Effector memory CD4-positive, alpha-beta T cell (primary cell): ENCODE measurements at regions not wholly inside any gene's neighbourhood (a gene's known extent, or its start where the extent isn't known, plus 50 kb on each side); places are given as distances from the start of the nearest gene placed in this dataset.
"Not testable (repeated sequence)": the region's sequence is repeated elsewhere in the genome, so short reads cannot be mapped to it uniquely, and the experiment has no call there.

Experiments used
- DNase-seq, 3 donors: peaks; one replicate each; pipeline ENCODE4 v3.0.0-alpha.2; 2020
- H3K27ac ChIP-seq: 2 replicates; pipeline ENCODE4 v1.7.0; 2013; ENCODE audit warnings: mild to moderate bottlenecking, low read length, moderate library complexity; ENCODE audit not compliant: insufficient read depth, poor library complexity, severe bottlenecking
- H3K27me3 ChIP-seq: replicated peaks from 2 replicates; pipeline ENCODE4 v1.7.0; 2013; ENCODE audit warnings: mild to moderate bottlenecking, low read length; ENCODE audit not compliant: insufficient read depth, control insufficient read depth, poor library complexity, severe bottlenecking
- H3K36me3 ChIP-seq: 2 replicates; pipeline ENCODE4 v1.7.0; 2013; ENCODE audit warnings: mild to moderate bottlenecking, low read length, moderate library complexity; ENCODE audit not compliant: control insufficient read depth, insufficient read depth
- H3K4me1 ChIP-seq: 2 replicates; pipeline ENCODE4 v1.7.0; 2013; ENCODE audit warnings: low read length, mild to moderate bottlenecking; ENCODE audit not compliant: control insufficient read depth, insufficient read depth, poor library complexity, severe bottlenecking
- H3K4me3 ChIP-seq: 2 replicates; pipeline ENCODE4 v1.7.0; 2013; ENCODE audit warnings: low read length, low read depth, mild to moderate bottlenecking; ENCODE audit not compliant: insufficient read depth, poor library complexity, severe bottlenecking
- H3K9me3 ChIP-seq: 2 replicates; pipeline ENCODE4 v1.7.0; 2013; ENCODE audit warnings: mild to moderate bottlenecking, low read length, moderate library complexity; ENCODE audit not compliant: control insufficient read depth

DNA sequence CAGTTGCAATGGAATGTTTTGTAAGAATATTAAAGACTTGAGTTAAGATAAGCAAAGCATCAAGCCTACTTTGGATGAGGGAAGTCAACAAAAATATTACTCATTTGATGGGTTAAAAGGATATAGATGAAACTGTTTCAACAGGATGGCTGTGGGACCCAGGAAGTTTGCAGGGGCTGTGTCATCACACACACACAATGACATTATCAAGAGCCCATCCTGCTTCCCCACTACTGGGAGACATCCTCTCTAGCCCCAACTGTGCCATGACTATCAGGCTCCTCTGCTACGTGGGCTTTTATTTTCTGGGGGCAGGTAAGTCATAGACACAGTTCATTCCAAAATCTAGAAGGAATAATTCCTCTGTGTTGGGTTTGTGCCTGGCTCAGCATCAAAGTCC lies 78.8 kb upstream of the PRSS1 start:
- Histone ChIP-seq H3K27me3 (no peaks in the 10 kb centered on the region), H3K4me3 (no peak overlapping the region), H3K36me3 (no peaks in the 10 kb centered on the region), H3K27ac (no peak overlapping the region), H3K9me3 (no peaks in the 10 kb centered on the region), H3K4me1 (no peaks in the 10 kb centered on the region)
- no peak for DNase-seq

DNA sequence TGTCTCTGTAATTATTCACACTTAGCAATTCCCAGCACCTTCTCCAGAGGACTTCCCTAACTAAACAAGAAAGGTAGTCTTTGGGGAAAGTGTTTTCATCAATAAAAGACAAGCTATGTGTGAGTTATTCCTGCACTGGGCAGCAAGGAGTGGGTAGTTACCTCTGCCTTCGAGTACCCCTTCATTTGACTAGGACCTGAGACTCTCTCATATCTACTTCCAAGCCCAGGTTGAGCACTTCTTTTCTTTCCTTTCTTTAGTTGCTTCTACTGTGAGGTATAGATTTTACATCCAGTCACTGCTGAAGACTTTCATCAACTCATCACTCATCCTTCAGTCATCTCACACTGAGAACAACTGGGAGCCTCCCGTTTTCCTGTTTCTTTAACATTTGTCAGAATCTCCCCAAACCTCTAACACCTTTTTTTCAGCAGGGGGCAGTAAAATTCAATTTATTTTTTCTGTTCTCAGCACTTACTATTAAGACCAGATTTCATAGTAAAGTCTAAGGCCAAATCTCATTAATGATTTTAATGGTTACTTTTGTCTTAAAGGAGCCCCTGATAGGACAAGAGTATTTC lies 80.1 kb upstream of the PRSS1 start:
- Histone ChIP-seq H3K36me3 (no peaks in the 10 kb centered on the region), H3K9me3 (no peaks in the 10 kb centered on the region), H3K27ac (no peak overlapping the region), H3K4me3 (no peak overlapping the region), H3K4me1 (no peaks in the 10 kb centered on the region), H3K27me3 (no peaks in the 10 kb centered on the region)
- DNase-seq = no peak

DNA sequence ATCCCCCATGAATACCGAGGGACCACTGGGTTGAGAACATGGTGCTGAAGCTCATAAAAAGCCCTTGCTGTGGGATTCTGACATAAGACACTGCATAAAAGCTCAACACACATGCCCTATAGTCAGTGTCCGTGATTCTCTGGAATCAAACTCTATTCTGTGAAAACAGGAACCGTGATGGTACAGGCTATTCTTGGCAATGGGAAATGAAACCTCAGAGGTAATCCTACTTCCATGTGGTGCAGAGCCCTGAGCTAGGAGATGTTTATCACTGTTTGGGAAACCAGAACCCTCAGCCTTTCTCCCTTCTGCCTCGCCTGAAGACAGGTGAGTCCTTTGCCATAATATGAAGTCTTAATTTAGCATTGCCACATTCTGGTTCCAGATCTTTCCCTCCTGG lies 80.8 kb upstream of the PRSS1 start:
- Histone ChIP-seq H3K9me3 (no peaks in the 10 kb centered on the region), H3K4me3 (no peak overlapping the region), H3K27ac (no peak overlapping the region), H3K27me3 (no peaks in the 10 kb centered on the region), H3K4me1 (no peaks in the 10 kb centered on the region), H3K36me3 (no peaks in the 10 kb centered on the region)
- DNase-seq = no peak

DNA sequence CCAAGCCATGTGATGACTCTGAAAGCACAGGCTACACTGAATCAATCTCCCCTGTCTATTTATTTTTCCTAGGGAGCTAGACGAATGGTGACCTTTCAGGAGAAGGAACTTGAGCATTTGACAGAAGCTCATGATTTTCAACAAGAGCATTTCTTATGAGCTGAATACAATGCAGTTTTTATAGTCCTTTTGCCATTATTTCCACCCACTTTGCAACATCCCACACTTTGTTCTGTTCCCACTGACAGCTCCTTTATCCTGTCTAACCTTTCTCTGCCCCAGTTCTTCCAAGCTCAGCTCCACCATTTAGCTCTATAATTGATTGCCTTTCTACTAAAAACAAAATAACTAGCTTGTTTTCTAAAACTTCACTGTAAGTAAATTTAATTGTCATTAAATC lies 91.9 kb upstream of the PRSS1 start:
- H3K4me1 ChIP-seq = no peaks in the 10 kb centered on the region
- H3K9me3 ChIP-seq = no peaks in the 10 kb centered on the region
- H3K4me3 ChIP-seq = no peak overlapping the region
- H3K27me3 ChIP-seq = no peaks in the 10 kb centered on the region
- no peak for DNase-seq
- H3K36me3 ChIP-seq = no peaks in the 10 kb centered on the region
- no peak overlapping the region for H3K27ac ChIP-seq

DNA sequence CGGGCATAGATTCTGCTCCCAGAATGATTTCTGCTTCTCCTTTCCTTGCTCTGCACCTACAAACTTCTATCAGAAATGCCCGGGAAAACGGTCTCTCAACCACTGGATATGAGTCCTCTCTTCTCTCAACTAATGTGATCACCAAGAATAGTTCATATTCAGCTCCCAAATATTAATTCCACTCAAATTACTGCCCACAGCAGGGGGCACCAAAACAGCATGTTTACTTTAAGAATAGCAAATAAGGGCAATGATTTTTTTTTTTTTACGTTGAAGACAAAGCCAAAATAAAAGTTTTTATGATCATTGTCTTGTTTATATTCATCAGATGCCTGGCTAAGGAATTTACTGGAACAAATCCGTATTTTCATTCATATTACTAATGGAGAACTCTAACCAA lies 94.9 kb upstream of the PRSS1 start:
- Histone ChIP-seq H3K36me3 (no peaks in the 10 kb centered on the region), H3K9me3 (no peaks in the 10 kb centered on the region), H3K27me3 (no peaks in the 10 kb centered on the region), H3K4me1 (no peaks in the 10 kb centered on the region), H3K27ac (no peak overlapping the region), H3K4me3 (no peak overlapping the region)
- DNase-seq = no peak

DNA sequence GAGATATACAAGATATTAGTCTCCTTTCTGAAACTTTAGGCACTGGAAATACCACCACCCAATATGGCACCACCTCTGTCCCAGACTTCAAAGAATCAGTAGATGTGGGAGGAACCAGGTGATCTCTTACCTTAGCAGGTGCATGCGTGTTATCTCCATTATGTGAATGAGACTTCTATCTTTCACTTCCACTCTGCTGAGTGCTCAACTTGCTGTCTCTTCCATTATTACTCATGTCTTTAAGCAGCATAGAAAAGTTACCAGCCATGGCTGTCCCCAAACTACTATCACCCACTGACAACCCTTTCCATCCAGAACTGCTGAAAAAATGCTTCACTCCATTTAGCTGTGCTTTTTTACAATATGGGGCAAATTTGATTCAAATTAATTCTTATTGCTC lies 101.5 kb upstream of the PRSS1 start:
- no peak for DNase-seq
- Histone ChIP-seq H3K9me3 (no peaks in the 10 kb centered on the region), H3K27ac (no peak overlapping the region), H3K4me1 (no peaks in the 10 kb centered on the region), H3K4me3 (no peak overlapping the region), H3K27me3 (no peaks in the 10 kb centered on the region), H3K36me3 (no peaks in the 10 kb centered on the region)

DNA sequence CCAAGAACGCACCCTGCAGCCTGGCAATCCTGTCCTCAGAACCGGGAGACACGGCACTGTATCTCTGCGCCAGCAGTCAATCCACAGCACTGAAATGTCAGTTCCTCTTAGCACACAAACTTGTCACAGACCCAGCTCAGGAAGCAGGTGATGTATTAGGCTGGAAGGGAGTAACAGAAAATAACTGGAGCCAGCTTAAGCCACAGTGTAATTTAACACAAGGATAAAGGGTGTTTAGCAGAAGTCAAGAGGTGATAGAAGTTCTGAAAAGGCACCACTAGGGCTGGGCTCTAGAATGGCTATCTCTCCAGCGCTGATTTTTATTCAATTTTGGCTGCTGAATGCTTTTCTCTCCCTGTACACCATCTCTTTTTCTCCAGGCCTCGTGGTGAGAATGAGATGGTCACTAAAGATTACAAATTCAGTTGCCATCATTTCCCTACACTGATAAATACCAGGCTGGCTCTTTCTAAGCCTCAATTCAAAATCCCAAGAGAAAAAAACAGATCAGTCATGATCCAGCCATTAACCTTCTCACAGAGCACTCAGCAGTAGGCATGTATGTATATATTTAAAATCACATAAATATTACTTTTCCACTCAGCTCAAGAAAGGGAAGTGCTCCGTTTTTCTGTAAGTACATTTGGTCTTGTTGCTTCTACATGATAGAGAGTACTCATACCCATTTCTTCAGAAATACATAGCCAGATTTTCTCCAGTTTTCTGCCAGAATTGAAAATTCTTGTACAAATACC lies 102.7 kb upstream of the PRSS1 start:
- no peak overlapping the region for H3K27ac ChIP-seq
- no peaks in the 10 kb centered on the region for H3K36me3 ChIP-seq
- H3K9me3 ChIP-seq = no peaks in the 10 kb centered on the region
- no peaks in the 10 kb centered on the region for H3K4me1 ChIP-seq
- no peak overlapping the region for H3K4me3 ChIP-seq
- H3K27me3 ChIP-seq = no peaks in the 10 kb centered on the region
- DNase-seq = no peak

DNA sequence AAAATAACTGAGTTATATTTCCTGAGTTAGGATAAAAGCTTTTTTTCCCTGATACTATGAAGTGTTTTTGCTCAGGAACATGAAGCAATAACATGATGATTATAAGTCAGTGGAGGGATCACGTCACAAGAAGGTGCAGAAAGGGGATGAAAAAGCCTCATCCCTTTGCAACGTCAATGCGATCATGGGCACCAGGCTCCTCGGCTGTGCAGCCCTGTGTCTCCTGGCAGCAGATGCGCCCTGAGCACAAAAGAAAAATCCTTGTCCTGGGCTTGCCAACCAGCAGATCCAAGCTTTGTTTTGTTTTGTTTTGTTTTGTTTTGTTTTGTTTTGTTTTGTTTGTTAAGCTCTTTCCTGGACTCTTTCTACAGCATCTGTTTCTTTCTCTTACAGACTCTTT lies 103.5 kb upstream of the PRSS1 start:
- no peaks in the 10 kb centered on the region for H3K27me3 ChIP-seq
- no peak overlapping the region for H3K4me3 ChIP-seq
- H3K36me3 ChIP-seq = no peaks in the 10 kb centered on the region
- no peak for DNase-seq
- H3K4me1 ChIP-seq = no peaks in the 10 kb centered on the region
- H3K27ac ChIP-seq = no peak overlapping the region
- H3K9me3 ChIP-seq = no peaks in the 10 kb centered on the region

DNA sequence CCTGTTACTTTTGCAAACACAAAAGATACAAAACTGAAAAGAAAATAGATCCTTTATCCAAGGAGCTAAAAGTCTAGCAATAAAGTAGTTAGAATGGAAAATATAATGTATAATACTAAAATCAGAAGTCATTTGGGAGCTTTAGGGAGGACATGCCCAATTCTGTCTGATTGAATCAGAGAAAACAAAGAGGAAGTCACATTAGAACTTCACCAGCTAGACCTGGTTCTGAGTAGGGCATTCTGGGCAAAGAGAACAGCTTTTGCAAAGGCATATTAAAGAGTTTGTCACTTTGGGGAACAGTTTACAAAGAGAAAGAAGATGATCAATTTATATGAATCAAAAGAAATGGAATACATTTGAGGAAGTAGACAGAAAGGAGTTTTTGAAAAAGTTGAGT lies 107.0 kb upstream of the PRSS1 start:
- Histone ChIP-seq H3K9me3 (no peaks in the 10 kb centered on the region), H3K27me3 (no peaks in the 10 kb centered on the region), H3K4me1 (no peaks in the 10 kb centered on the region), H3K27ac (no peak overlapping the region), H3K4me3 (no peak overlapping the region), H3K36me3 (no peaks in the 10 kb centered on the region)
- no peak for DNase-seq

DNA sequence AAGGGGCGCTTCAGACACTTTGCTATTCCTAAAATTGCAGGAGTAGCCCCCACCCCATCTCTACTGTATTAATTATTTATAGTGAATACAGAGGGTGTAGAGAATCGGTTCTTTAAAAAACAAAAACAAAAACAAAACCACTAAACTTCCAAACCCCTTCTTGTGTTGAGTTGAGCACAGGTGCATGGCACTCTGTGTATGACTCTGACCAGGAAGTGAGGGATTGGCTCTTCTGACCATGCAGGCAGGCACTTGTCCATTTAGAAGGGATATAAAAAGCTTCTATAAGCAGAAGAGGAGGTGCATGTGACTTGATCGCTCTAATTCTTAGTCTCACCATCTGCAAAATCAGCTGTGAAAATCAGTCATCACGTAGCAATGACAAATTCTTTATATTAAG lies 108.0 kb upstream of the PRSS1 start:
- H3K4me3 ChIP-seq, H3K9me3 ChIP-seq, H3K27ac ChIP-seq, DNase-seq, H3K4me1 ChIP-seq, H3K36me3 ChIP-seq, H3K27me3 ChIP-seq: not testable (repeated sequence)
